PFSK-1 (cell line): ENCODE measurements at regions not wholly inside any gene's neighbourhood (a gene's known extent, or its start where the extent isn't known, plus 50 kb on each side); places are given as distances from the start of the nearest gene placed in this dataset.

ENCODE experiments used
- FOXP2 ChIP-seq: optimal IDR thresholded peaks from 2 replicates; pipeline ENCODE3; 2011; ENCODE audit warnings: borderline replicate concordance, control low read depth, inconsistent platforms; ENCODE audit not compliant: insufficient read depth; ENCODE audit errors: extremely low read length, extremely low read depth
- POLR2AphosphoS5 ChIP-seq: IDR thresholded peaks from 2 replicates; pipeline ENCODE4 v1.6.1; 2012; ENCODE audit warnings: low read depth, mild to moderate bottlenecking, control low read depth, low read length, moderate library complexity
- REST ChIP-seq, 2 experiments: IDR thresholded peaks; 2 replicates each; pipeline versions ENCODE4 v1.6.1 to v1.8.0; 2011 to 2012; ENCODE audit warnings: low read depth in 2 of 2, low read length in 2 of 2, control low read depth in 1 of 2, inconsistent platforms in 1 of 2, mild to moderate bottlenecking in 1 of 2, moderate library complexity in 1 of 2; ENCODE audit not compliant: insufficient read depth in 1 of 2
- SIN3A ChIP-seq: IDR thresholded peaks from 2 replicates; pipeline ENCODE4 v1.6.1; 2012; ENCODE audit warnings: mild to moderate bottlenecking, low read length, moderate library complexity, borderline replicate concordance; ENCODE audit not compliant: insufficient read depth
- TAF1 ChIP-seq: IDR thresholded peaks from 2 replicates; pipeline ENCODE4 v1.6.1; 2012; ENCODE audit warnings: low read length, control low read depth, borderline replicate concordance; ENCODE audit not compliant: insufficient read depth

- TF ChIP-seq FOXP2 (no peak), POLR2AphosphoS5 (no peak), TAF1 (no peak), SIN3A (no peak), REST (IDR thresholded peaks at IDR 0.05; ENCODE audit: insufficient read depth in 1 of 2, low read depth in 2 of 2, low read length in 2 of 2) (no peak)
Observed at GRCh38 chr5:40029711-40030495, 605.1 kb upstream of the DAB2 start.
